ENCODE measurements at regions not wholly inside any gene's neighbourhood (a gene's known extent, or its start where the extent isn't known, plus 50 kb on each side); places are given as distances from the start of the nearest gene placed in this dataset.

DNA sequence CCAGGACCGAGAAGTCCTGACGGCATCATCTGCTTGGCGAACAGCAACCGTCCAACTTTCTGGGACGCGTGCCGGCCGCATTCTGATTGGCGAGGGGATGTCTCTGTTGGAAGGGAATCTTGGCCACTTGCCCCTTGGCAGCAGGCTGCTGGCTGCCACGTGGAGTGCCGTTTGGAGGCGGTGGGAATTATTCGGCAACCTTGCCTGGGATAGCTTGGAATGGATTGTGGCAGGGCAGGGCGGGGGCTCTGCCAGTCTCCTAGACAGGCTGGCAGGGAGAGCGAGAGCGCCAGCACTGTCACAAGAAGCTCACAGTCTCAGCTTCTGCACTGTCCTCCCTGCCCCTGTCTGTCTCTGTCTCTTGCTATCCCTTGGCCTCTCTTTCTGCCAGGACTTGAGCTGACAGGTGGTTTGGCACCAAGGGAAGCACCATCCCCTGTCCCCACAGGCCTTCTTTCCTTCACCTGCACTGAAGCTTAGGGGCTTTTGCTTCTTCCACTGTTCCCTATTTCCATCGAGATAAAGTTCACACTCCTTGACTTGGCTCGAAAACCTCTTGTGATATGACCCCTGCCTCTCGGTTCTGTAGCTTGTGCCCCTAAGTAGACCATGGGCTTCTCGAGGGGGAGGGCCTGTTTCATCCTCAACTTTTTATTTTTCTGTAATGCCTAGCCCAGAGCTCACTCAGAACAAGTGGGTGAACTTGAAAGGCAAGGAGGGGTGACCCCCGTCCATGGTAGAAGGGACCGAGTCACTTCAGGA, 201.9 kb downstream of the PHETA1 start:
- TF ChIP-seq TEAD4 (IDR thresholded peaks at IDR 0.05), result no peak
- no peak for TF ChIP-seq TAF1 (IDR thresholded peaks at IDR 0.05; ENCODE audit: low read depth)
- TF ChIP-seq, protein P1, sequence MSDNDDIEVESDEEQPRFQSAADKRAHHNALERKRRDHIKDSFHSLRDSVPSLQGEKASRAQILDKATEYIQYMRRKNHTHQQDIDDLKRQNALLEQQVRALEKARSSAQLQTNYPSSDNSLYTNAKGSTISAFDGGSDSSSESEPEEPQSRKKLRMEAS (IDR thresholded peaks at IDR 0.05), result no peak
- no peak for TF ChIP-seq RAD21 (IDR thresholded peaks at IDR 0.05; ENCODE audit: low read depth)
- TF ChIP-seq YY1 (IDR thresholded peaks at IDR 0.05; ENCODE audit: low read depth), result no peak
- no peak for TF ChIP-seq ZBTB7A (IDR thresholded peaks at IDR 0.05; ENCODE audit: low read depth)
- TF ChIP-seq EP300 (IDR thresholded peaks at IDR 0.05; ENCODE audit: borderline replicate concordance), result no peak
- no peak for TF ChIP-seq CEBPB (IDR thresholded peaks at IDR 0.05)

All from Ishikawa (cell line).